Activated naive CD4-positive, alpha-beta T cell treated with anti-CD3 and anti-CD28 coated beads, Interleukin-2, amount 50 U/mL, for 16 hours (primary cell): ENCODE measurements at regions not wholly inside any gene's neighbourhood (a gene's known extent, or its start where the extent isn't known, plus 50 kb on each side); places are given as distances from the start of the nearest gene placed in this dataset.

Source experiments
- DNase-seq: peaks from one replicate; pipeline ENCODE4 v3.0.0-alpha.2; 2020

DNA sequence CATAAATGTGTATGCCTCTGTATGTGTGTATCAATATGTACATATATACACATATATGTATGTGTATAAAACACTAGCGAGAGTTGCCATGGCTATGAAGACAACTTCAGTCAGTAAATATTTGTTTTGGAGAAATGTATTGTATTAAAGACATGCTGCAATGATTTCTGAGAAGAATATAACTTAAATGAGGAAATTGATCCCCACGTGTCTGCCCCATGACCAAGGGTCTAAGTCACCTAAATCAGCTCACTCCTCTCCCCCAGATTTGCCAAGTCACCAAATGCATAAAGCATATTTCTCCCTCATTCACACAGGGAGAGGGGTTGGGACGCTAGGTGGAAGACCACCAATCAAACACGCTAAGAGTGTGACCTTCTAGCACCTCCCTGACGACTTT is 58.3 kb upstream of the LYST start:
- DNase-seq: no peak

DNA sequence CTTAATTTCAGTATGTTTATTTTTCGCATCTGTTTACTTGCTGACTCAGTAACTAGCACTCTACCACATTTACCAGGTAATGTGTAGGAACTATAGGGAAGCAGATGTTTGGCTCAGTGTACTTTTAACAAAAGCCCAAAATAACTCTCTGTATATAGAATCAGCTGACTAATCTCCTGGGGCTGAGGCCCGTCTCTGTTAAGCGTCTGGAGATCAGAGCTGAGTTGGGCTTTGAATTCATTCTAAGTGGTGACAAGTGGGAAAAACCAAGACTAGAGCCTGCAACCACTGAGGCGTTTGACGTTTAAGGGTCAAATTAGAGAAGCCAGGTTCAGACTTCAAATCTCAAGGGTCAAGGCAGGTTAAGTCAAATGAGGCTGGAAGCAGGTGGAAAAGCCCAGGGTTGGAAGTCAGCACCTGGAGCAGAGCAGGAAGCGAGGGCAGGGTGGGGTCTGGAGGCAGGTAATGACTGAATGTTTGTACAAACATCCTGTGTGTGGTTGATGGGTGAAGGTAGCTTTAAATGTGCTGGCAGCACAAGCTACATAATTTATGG is 56.8 kb upstream of the LYST start:
- no peak for DNase-seq

- no peak for DNase-seq
Measured at GRCh38 chr1:235920596-235921375, 54.1 kb upstream of the LYST start.

- DNase-seq: no peak
Measured at GRCh38 chr1:235919833-235920441, 53.2 kb upstream of the LYST start.

DNA sequence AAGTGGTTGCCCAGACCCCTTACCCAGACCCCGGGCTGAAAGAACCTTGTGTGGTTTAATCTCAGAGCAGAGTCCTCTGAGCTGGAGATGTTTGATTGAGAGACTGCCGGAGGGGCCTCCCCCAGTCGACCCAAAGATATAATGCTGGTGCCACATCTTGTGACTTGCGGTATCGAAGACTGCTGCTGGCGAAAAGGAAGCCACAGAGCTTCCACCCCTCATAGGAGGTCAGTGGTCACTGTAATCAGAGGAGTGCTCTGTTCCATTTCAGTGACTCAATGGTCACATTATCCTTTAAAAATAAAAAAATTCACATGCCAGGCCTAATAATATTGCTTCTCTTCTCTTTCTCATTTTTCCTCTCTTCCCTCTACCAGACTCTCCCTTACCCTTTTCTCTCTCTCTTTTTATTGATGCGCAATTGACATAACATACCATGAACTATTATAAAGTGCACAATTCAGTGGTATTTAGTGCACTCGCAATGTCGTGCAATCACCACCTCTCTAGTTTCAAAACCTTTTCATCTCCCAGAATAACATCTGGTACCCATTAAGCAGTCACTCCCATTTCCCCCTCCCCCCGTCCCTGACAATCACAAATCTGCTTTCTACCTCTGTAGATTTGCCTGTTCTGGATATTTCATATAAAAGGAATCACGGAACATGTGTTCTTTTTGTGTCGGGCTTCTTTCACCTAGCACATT is 52.6 kb upstream of the LYST start:
- DNase-seq: no peak

- no peak for DNase-seq
Measured at GRCh38 chr1:235918465-235918864, 51.8 kb upstream of the LYST start.

- DNase-seq: no peak
Measured at GRCh38 chr1:235918032-235918431, 51.3 kb upstream of the LYST start.

DNA sequence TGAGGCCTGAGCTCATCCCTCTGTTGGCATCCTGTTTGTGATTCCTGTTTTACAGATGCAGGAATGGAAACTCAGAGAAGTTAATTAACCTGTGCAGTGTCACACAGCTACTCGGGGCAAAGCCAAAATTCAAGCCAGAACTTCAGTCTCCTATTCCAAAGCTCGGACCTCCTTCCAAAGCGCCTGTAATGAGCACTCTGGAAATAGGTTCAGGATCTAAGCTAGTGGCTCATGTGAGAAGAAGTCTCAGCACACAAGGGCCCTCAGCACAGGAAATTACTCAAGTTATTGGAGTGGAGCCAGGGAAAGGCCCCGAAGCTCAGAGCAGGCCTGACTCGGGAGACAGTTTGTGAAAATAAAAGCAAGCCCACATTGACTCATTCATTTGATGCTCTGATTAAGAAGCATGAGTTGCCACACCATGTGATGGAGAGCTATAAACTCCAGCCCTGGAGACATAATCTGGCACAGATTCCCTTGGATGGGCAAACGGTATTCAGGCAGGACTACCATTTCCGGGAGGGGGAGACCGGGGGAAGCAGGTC is 50.6 kb upstream of the LYST start:
- DNase-seq: peak; percentile 67
